Tibial nerve (tissue), 4 donors: ENCODE measurements at regions not wholly inside any gene's neighbourhood (a gene's known extent, or its start where the extent isn't known, plus 50 kb on each side); places are given as distances from the start of the nearest gene placed in this dataset.

Experiments
- DNase-seq, 2 donors: peaks; one replicate each; pipeline ENCODE4 v3.0.0-alpha.2; 2019; ENCODE audit warnings: low spot score in 2 of 2
- H3K27ac ChIP-seq, 4 donors: fragments of 200-600 bp; sonication (generic) in 3 of 4; one replicate each; pipeline ENCODE4 v1.5.1; 2017 to 2019; ENCODE audit warnings: mild to moderate bottlenecking in 1 of 4
- H3K27me3 ChIP-seq, 2 donors: fragments of 200-600 bp; sonication (generic) in 1 of 2; one replicate each; pipeline versions ENCODE4 v1.5.1 to v1.6.0; 2017 to 2019
- H3K36me3 ChIP-seq, 3 donors: fragments of 200-600 bp; sonication (generic); one replicate each; pipeline ENCODE4 v1.5.1; 2018 to 2019
- H3K4me1 ChIP-seq, 4 donors: fragments of 200-600 bp; sonication (generic) in 3 of 4; one replicate each; pipeline ENCODE4 v1.5.1; 2017 to 2019
- H3K4me3 ChIP-seq, 4 donors: fragments of 200-600 bp; sonication (generic) in 3 of 4; one replicate each; pipeline ENCODE4 v1.5.1; 2017 to 2019; ENCODE audit warnings: mild to moderate bottlenecking in 1 of 4, moderate library complexity in 1 of 4
- H3K9me3 ChIP-seq, 4 donors: fragments of 200-600 bp; sonication (generic) in 3 of 4; one replicate each; pipeline ENCODE4 v1.5.1; 2017 to 2019
- EP300 ChIP-seq, 2 donors: sonication (generic); formaldehyde crosslinking; IDR thresholded peaks; one replicate each; pipeline ENCODE4 v1.6.1; 2017; ENCODE audit warnings: antibody characterized with exemption in 2 of 2, mild to moderate bottlenecking in 1 of 2
- POLR2A ChIP-seq, 2 donors: fragments of 450-650 bp; IDR thresholded peaks; one replicate each; pipeline ENCODE4 v1.6.1; 2017; ENCODE audit warnings: antibody characterized with exemption in 2 of 2, mild to moderate bottlenecking in 2 of 2, moderate library complexity in 2 of 2
- WGBS, 2 donors: methylation state at CpG; one replicate each; pipeline ENCODE4 v1.1.5; 2018; 5-methylcytosine and 5-hydroxymethylcytosine counted together
- TF ChIP-seq, protein P1 (sequence below), 5 experiments: fragments of 200-600 bp in 3 of 5; fragments of 450-650 bp in 2 of 5; sonication (generic) in 3 of 5; IDR thresholded peaks; one replicate each; pipeline ENCODE4 v1.5.1; 2016 to 2019; ENCODE audit warnings: antibody characterized with exemption in 5 of 5, mild to moderate bottlenecking in 3 of 5, moderate library complexity in 2 of 5

DNA sequence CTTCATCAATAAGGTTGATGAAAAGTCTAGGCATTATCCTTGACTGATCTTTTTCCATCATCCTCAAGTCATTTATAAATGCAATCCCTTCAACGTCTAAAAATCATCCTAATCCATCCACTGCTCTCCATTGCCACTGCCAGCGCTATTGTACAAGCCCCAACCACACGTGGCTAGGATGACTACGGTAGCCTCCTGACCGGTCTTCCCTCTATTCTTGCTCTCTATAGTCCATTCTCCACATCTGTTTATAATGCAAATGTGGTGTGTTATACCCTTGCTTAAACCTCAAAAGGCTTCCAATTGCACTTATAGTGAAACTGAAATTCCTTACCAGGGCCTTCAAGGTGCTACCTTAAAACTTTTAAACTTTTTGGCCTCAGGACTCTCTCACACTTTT, 410.6 kb upstream of the ADAMTS9 start:
- no peak for DNase-seq
- TF ChIP-seq EP300 (IDR thresholded peaks at IDR 0.05) (no peak), POLR2A (IDR thresholded peaks at IDR 0.05) (no peak)
- TF ChIP-seq, protein P1, sequence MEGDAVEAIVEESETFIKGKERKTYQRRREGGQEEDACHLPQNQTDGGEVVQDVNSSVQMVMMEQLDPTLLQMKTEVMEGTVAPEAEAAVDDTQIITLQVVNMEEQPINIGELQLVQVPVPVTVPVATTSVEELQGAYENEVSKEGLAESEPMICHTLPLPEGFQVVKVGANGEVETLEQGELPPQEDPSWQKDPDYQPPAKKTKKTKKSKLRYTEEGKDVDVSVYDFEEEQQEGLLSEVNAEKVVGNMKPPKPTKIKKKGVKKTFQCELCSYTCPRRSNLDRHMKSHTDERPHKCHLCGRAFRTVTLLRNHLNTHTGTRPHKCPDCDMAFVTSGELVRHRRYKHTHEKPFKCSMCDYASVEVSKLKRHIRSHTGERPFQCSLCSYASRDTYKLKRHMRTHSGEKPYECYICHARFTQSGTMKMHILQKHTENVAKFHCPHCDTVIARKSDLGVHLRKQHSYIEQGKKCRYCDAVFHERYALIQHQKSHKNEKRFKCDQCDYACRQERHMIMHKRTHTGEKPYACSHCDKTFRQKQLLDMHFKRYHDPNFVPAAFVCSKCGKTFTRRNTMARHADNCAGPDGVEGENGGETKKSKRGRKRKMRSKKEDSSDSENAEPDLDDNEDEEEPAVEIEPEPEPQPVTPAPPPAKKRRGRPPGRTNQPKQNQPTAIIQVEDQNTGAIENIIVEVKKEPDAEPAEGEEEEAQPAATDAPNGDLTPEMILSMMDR (IDR thresholded peaks at IDR 0.05): no peak
- 86 to 88% methylated on average over 5 of the region's 5 CpGs for WGBS, 2 donors

DNA sequence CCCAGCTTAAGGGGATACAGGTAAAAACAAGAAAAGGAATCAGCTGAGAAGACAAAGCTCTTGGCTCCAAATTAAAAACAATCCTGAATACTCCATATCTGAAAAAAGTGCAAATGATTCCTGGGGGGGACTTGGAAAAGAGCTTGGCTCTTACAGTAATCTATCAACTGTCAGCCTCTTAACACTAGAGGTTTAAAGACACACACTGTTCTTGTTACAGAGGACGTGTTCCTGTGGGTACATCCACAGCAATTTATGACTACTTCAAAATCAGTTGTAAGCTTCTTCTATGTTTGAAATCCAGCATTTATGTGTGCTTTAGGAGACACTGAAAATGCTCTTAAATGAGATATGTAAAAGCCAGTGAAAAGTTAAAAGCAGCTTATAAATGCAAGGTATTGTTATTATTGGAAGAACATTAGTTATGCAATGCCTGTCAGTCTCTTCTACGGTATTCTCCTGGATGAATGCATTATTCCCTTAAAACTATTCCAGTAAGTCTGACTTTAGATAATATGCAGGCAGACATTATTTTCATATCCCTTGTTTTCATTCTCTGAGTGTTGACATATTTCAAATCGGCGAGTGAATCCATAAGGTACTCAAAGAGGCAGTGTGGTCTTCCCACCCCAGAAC, 408.4 kb upstream of the ADAMTS9 start:
- Histone ChIP-seq H3K36me3 (no peaks in the 10 kb centered on the region), H3K4me3 (no peak overlapping the region), H3K9me3 (no peaks in the 10 kb centered on the region), H3K4me1 (no peaks in the 10 kb centered on the region), H3K27ac (no peak overlapping the region), H3K27me3 (no peaks in the 10 kb centered on the region)
- WGBS, 2 donors: 64 to 72% methylated on average over 4 of the region's 4 CpGs
- DNase-seq: no peak
- TF ChIP-seq POLR2A (IDR thresholded peaks at IDR 0.05) (no peak), EP300 (IDR thresholded peaks at IDR 0.05) (no peak)
- TF ChIP-seq, protein P1 (IDR thresholded peaks at IDR 0.05): no peak

More for the DNA sequence above, 410.6 kb upstream of the ADAMTS9 start:
- Histone ChIP-seq H3K4me1 (no peaks in the 10 kb centered on the region), H3K4me3 (no peak overlapping the region), H3K9me3 (no peaks in the 10 kb centered on the region), H3K36me3 (no peaks in the 10 kb centered on the region), H3K27me3 (no peaks in the 10 kb centered on the region), H3K27ac (no peak overlapping the region)

DNA sequence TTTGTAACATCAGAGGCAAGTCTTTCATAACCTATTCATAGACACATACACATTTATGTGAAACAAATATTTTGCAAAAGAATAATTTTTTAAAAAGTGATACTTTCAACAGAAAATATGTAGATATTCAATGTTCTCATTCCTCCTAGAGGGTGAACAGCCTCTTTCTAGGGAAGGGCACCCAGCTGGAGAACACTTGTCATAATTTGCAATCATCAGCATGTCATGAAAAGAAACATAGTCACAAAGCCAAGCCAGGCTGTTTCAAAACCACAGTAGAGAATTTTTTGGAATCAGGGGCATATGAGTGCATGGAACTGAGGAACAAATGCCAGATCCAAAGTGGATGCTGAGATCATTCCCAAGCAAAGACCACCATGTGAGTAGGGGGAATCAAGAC, 406.9 kb upstream of the ADAMTS9 start:
- no peaks in the 10 kb centered on the region for H3K4me1 ChIP-seq
- no peak overlapping the region for H3K4me3 ChIP-seq
- no peaks in the 10 kb centered on the region for H3K27me3 ChIP-seq
- no peak overlapping the region for H3K27ac ChIP-seq
- TF ChIP-seq POLR2A (IDR thresholded peaks at IDR 0.05) (no peak), EP300 (IDR thresholded peaks at IDR 0.05) (no peak)
- TF ChIP-seq, protein P1 (IDR thresholded peaks at IDR 0.05): no peak
- no peaks in the 10 kb centered on the region for H3K36me3 ChIP-seq
- DNase-seq: no peak
- H3K9me3 ChIP-seq: no peaks in the 10 kb centered on the region

DNA sequence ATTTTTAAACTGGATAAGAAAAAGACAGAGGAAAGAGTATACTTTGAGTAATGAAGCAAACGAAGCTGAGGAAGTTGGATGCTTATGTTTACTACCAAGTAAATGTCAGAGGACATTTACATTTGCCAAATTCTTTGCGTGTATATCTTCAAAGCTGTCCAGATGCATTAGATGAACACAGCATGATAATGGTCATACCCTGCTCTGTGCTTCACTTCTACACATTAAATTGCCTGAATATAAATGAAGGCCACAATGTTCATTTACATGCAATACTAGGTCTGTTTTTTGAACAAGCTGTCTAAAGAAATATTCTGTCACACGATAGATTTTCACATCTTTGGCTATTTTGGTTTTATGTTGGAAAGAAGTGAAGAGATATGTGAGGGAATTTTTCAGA, 405.8 kb upstream of the ADAMTS9 start:
- no peak for DNase-seq
- no peak for TF ChIP-seq POLR2A (IDR thresholded peaks at IDR 0.05)
- TF ChIP-seq, protein P1 (IDR thresholded peaks at IDR 0.05): no peak
- H3K27ac ChIP-seq: no peak overlapping the region
- no peak overlapping the region for H3K4me3 ChIP-seq
- no peaks in the 10 kb centered on the region for H3K27me3 ChIP-seq
- no peaks in the 10 kb centered on the region for H3K36me3 ChIP-seq
- no peaks in the 10 kb centered on the region for H3K9me3 ChIP-seq
- 64 to 71% methylated on average over 3 of the region's 3 CpGs for WGBS, 2 donors
- no peaks in the 10 kb centered on the region for H3K4me1 ChIP-seq

DNA sequence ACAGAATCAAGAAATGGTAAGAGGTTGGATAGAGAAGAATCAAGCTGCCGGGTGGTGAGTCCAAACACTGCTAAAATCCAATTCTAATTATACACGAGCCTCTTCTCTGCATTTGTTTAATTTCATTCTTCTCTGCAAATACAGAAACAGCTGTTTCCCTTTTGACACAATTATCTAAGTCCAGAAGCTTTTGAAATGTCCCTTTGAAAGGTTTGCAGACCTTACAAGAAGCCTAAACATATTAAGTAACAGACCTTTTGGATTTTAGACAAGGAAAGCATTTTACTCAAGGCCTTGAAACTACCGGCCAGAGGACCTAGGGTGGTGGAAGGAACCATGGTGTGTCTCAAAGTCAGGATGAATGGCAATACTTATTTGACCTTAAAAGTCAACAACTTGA, 403.8 kb upstream of the ADAMTS9 start:
- Histone ChIP-seq H3K4me3 (no peak overlapping the region), H3K27me3 (no peaks in the 10 kb centered on the region), H3K4me1 (no peaks in the 10 kb centered on the region), H3K9me3 (no peaks in the 10 kb centered on the region), H3K36me3 (no peaks in the 10 kb centered on the region), H3K27ac (no peak overlapping the region)
- 52 to 53% methylated on average over 3 of the region's 3 CpGs for WGBS, 2 donors
- no peak for DNase-seq
- TF ChIP-seq POLR2A (IDR thresholded peaks at IDR 0.05) (no peak), EP300 (IDR thresholded peaks at IDR 0.05) (no peak)
- TF ChIP-seq, protein P1 (IDR thresholded peaks at IDR 0.05): no peak
